GM12874 (cell line): ENCODE measurements at regions not wholly inside any gene's neighbourhood (a gene's known extent, or its start where the extent isn't known, plus 50 kb on each side); places are given as distances from the start of the nearest gene placed in this dataset.

Experiments
- CTCF ChIP-seq: IDR thresholded peaks from 2 replicates; pipeline ENCODE4 v1.5.1; 2011; ENCODE audit warnings: low read depth, mild to moderate bottlenecking, control low read depth, low read length, moderate library complexity; ENCODE audit not compliant: insufficient read depth

DNA sequence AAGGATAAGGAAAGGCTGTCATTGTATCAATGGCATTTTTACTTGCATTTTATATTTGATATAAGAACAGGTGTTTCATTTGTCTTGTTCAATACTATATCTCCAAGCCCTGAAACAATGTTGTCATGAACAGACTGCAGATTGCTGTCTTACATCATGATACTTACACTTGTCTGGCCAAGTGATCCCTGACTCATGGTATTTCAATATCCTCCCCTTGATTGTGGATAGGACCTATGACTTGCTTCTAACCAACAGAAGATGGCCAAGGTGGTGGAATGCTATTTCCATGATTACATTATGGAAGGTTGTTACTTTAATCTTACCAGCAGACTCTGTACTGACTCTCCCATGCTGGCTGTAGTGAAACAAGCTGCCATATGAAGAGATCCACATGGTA lies 471.1 kb downstream of the CCDC85A start:
- TF ChIP-seq CTCF, result no peak

GRCh38 chr2:56656826-56657225 lies 473.0 kb downstream of the CCDC85A start:
- TF ChIP-seq CTCF, result no peak

DNA sequence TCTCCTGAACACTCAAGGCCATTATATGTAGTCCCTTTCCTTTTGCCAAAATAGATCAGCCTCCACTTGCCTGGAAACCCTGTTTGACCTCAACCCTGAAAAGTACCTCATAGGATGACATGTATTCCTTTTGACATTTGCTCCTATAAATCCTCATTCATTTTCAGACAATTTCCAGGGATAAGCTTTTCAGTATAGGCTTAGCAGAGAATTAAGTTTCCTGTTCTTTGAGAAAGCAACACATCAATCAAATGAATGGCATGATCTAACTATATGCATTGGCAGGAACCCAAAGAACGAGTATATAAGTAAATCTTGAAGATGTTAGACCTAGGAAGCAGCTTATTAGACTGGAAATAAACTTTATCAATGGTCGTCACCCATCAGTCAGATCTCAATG lies 483.0 kb downstream of the CCDC85A start:
- TF ChIP-seq CTCF, result no peak

- no peak for TF ChIP-seq CTCF
Measured at GRCh38 chr2:56671973-56672569, 488.3 kb downstream of the CCDC85A start.

DNA sequence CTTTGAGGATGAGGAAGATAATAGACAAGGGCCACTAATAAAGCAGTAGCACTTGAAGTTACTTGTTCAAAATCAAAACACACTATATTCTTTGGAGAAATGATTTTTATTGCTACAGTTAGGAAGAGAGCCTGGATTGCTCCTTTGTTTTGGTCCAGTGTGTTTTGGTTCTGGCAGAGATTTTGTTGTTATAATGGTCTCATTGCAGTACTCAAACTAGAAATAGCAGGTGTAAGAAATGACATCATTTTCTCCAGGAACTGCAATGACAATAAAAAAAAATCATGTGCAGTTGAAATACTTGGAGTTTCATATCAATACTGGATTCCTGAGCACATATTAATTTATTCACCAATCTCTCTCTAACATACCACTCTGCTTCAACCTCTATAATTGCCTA lies 490.3 kb downstream of the CCDC85A start:
- no peak for TF ChIP-seq CTCF

DNA sequence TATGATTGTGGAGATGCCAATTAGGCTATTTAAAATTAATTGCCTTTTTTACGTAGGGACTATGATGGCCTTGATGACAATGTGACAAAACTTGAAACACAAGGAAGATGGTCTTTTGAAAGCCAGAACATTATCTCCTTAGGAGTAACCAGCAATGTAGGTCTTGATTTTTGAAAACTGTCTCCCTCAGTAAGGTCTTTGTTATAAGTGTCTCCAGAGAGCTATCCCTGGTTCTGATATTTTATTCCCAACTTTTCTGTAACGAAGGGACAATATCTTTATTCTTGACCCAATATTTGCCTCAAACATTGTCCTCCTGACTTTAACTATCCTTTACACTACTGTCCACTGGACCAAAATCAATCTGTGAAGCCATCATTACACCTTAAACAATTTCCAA lies 493.2 kb downstream of the CCDC85A start:
- TF ChIP-seq CTCF, result no peak

- no peak for TF ChIP-seq CTCF
Measured at GRCh38 chr2:56680971-56681631, 497.3 kb downstream of the CCDC85A start.
